ENCODE measurements at regions not wholly inside any gene's neighbourhood (a gene's known extent, or its start where the extent isn't known, plus 50 kb on each side); places are given as distances from the start of the nearest gene placed in this dataset.

- H3F3A ChIP-seq (ENCODE audit: insufficient read depth, low read length, poor library complexity, severe bottlenecking): no peaks in the 10 kb centered on the region
- no peak overlapping the region for H2AFZ ChIP-seq (ENCODE audit: low read depth, low read length)
- no peak overlapping the region for H3K4me2 ChIP-seq (ENCODE audit: low read length)
- H3K36me3 ChIP-seq (ENCODE audit: insufficient read depth, low read length): no peaks in the 10 kb centered on the region
- H3K27ac ChIP-seq (ENCODE audit: low read length): no peak overlapping the region
- H3K9me3 ChIP-seq (ENCODE audit: low read length): peaks cover 4% of the 10 kb centered on the region
- H3K27me3 ChIP-seq (ENCODE audit: insufficient read depth, low read depth, low read length): no peaks in the 10 kb centered on the region
- TF ChIP-seq EZH2 (IDR thresholded peaks at IDR 0.05; ENCODE audit: borderline replicate concordance, insufficient read depth, low read length, poor library complexity, severe bottlenecking) (no peak), CTCF (IDR thresholded peaks at IDR 0.05; ENCODE audit: poor library complexity, severe bottlenecking) (no peak), MXI1 (conservative IDR thresholded peaks at IDR 0.05; ENCODE audit: poor library complexity, severe bottlenecking) (no peak), RAD21 (conservative IDR thresholded peaks at IDR 0.05) (no peak), REST (IDR thresholded peaks at IDR 0.05; ENCODE audit: borderline replicate concordance) (no peak), TAF1 (IDR thresholded peaks at IDR 0.05; ENCODE audit: low read depth) (no peak)
- H4K20me1 ChIP-seq (ENCODE audit: insufficient read depth): no peaks in the 10 kb centered on the region
- H3K79me2 ChIP-seq (replicated peaks; ENCODE audit: insufficient read depth, low read length): no peaks in the 10 kb centered on the region
- no peaks in the 10 kb centered on the region for H3K9me2 ChIP-seq (ENCODE audit: insufficient read depth, low read length)
- H3K9ac ChIP-seq (ENCODE audit: low read length): no peak overlapping the region
- no peak overlapping the region for H3K4me3 ChIP-seq (ENCODE audit: low read length)
These were observed 86.8 kb upstream of the NPFFR2 start for GRCh38 chr4:71944956-71945355.

- Histone ChIP-seq H3K27me3 (ENCODE audit: insufficient read depth, low read depth, low read length) (no peaks in the 10 kb centered on the region), H3K9ac (ENCODE audit: low read length) (no peak overlapping the region), H3K4me2 (ENCODE audit: low read length) (no peak overlapping the region), H3K36me3 (ENCODE audit: insufficient read depth, low read length) (no peaks in the 10 kb centered on the region), H3K9me3 (ENCODE audit: low read length) (peaks cover 4% of the 10 kb centered on the region), H3K27ac (ENCODE audit: low read length) (no peak overlapping the region), H3F3A (ENCODE audit: insufficient read depth, low read length, poor library complexity, severe bottlenecking) (no peaks in the 10 kb centered on the region), H3K79me2 (replicated peaks; ENCODE audit: insufficient read depth, low read length) (no peaks in the 10 kb centered on the region), H3K4me3 (ENCODE audit: low read length) (no peak overlapping the region), H3K9me2 (ENCODE audit: insufficient read depth, low read length) (no peaks in the 10 kb centered on the region), H2AFZ (ENCODE audit: low read depth, low read length) (no peak overlapping the region), H4K20me1 (ENCODE audit: insufficient read depth) (no peaks in the 10 kb centered on the region)
- no peak for TF ChIP-seq CTCF (IDR thresholded peaks at IDR 0.05; ENCODE audit: poor library complexity, severe bottlenecking)
- no peak for TF ChIP-seq SMC3 (conservative IDR thresholded peaks at IDR 0.05; ENCODE audit: poor library complexity)
- no peak for TF ChIP-seq REST (IDR thresholded peaks at IDR 0.05; ENCODE audit: borderline replicate concordance)
- no peak for TF ChIP-seq EP300 (conservative IDR thresholded peaks at IDR 0.05; ENCODE audit: poor library complexity, severe bottlenecking)
- TF ChIP-seq EZH2 (IDR thresholded peaks at IDR 0.05; ENCODE audit: borderline replicate concordance, insufficient read depth, low read length, poor library complexity, severe bottlenecking): no peak
- TF ChIP-seq POLR2AphosphoS5 (IDR thresholded peaks at IDR 0.05): no peak
- TF ChIP-seq TAF1 (IDR thresholded peaks at IDR 0.05; ENCODE audit: low read depth): no peak
- TF ChIP-seq MXI1 (conservative IDR thresholded peaks at IDR 0.05; ENCODE audit: poor library complexity, severe bottlenecking): no peak
- no peak for TF ChIP-seq RAD21 (conservative IDR thresholded peaks at IDR 0.05)
These were observed 86.0 kb upstream of the NPFFR2 start for GRCh38 chr4:71945791-71946190.

Measured in neural cell (in vitro differentiated cells).